Panc1 (cell line): ENCODE measurements at regions not wholly inside any gene's neighbourhood (a gene's known extent, or its start where the extent isn't known, plus 50 kb on each side); places are given as distances from the start of the nearest gene placed in this dataset.

ENCODE experiments used
- ATAC-seq: fragments of 200-7000 bp; cut with Tn5 transposase; 2 replicates; pipeline ENCODE4 v1.9.1; 2020; ENCODE audit warnings: mild to moderate bottlenecking, moderate library complexity
- BruUV-seq: library from RNA; stranded (reverse); fragments of 400-500 nt; replicated peaks from 2 replicates; lab custom pipeline; 2021; lab: Mats Ljungman, UMichigan
- CTCF ChIA-PET: fragments of 300-600 bp; sonication (Branson Sonifier 250); formaldehyde crosslinking; loops from one replicate; lab custom pipeline; 2022; ENCODE audit warnings: antibody characterized with exemption; lab: Charles Lee
- POLR2A ChIA-PET: fragments of 300-600 bp; sonication (Branson Sonifier 250); formaldehyde crosslinking; loops from one replicate; lab custom pipeline; 2022; ENCODE audit warnings: antibody characterized with exemption; lab: Charles Lee
- DNase-seq: peaks from one replicate; pipeline ENCODE4 v3.0.0-alpha.2; 2010; ENCODE audit warnings: low read depth, low spot score
- H3K27ac ChIP-seq: 2 replicates; pipeline ENCODE4 v1.5.1; 2011; ENCODE audit warnings: mild to moderate bottlenecking, low read length, inconsistent platforms
- H3K27me3 ChIP-seq: fragments of 200-500 bp; sonication (Bioruptor generic); 2 replicates; pipeline ENCODE4 v1.6.0; 2014; ENCODE audit warnings: low read length, inconsistent platforms; ENCODE audit not compliant: control insufficient read depth, insufficient read depth
- H3K36me3 ChIP-seq: fragments of 200-500 bp; sonication (Bioruptor generic); 2 replicates; pipeline ENCODE4 v1.5.1; 2014; ENCODE audit warnings: inconsistent platforms, mild to moderate bottlenecking, low read length, moderate library complexity; ENCODE audit not compliant: control insufficient read depth, insufficient read depth
- H3K4me1 ChIP-seq: 2 replicates; pipeline ENCODE4 v1.5.1; 2011; ENCODE audit warnings: inconsistent platforms, mild to moderate bottlenecking, low read length, moderate library complexity; ENCODE audit not compliant: control insufficient read depth, insufficient read depth
- H3K4me3 ChIP-seq, 2 experiments: 2 replicates each; pipeline ENCODE4 v1.5.1; 2011 to 2012; ENCODE audit warnings: low read depth in 2 of 2, low read length in 2 of 2, mild to moderate bottlenecking in 2 of 2, inconsistent platforms in 1 of 2, moderate library complexity in 1 of 2
- H3K9me3 ChIP-seq: fragments of 200-500 bp; sonication (Bioruptor generic); 2 replicates; pipeline ENCODE4 v1.5.1; 2014; ENCODE audit warnings: low read depth, mild to moderate bottlenecking, inconsistent platforms, low read length, moderate library complexity; ENCODE audit not compliant: control insufficient read depth, insufficient read depth
- CTCF ChIP-seq: fragments of 450-650 bp; IDR thresholded peaks from 2 replicates; pipeline ENCODE4 v1.5.1; 2017; ENCODE audit warnings: mild to moderate bottlenecking
- POLR2AphosphoS5 ChIP-seq: IDR thresholded peaks from 2 replicates; pipeline ENCODE4 v1.6.1; 2012; ENCODE audit warnings: mild to moderate bottlenecking, low read depth, low read length, moderate library complexity
- SIN3A ChIP-seq: IDR thresholded peaks from 2 replicates; pipeline ENCODE4 v1.6.1; 2012; ENCODE audit warnings: low read depth, mild to moderate bottlenecking, low read length, moderate library complexity, borderline replicate concordance; ENCODE audit not compliant: insufficient read depth
- TCF7L2 ChIP-seq: IDR thresholded peaks from 2 replicates; pipeline ENCODE4 v1.6.1; 2011; ENCODE audit warnings: mild to moderate bottlenecking, low read depth, low read length, inconsistent platforms
- in situ Hi-C: cut with HindIII; loops from 2 replicates; pipeline ENCODE4 v1.10.0; 2016; ENCODE audit warnings: low sequenced_read_pairs, low pct_unique_long_range_greater_than_20kb
- intact Hi-C: fragments of 100-400 bp; cut with micrococcal nuclease; formaldehyde crosslinking; loops from one replicate; pipeline ENCODE4 v1.10.0; 2022; ENCODE audit not compliant: unreplicated experiment
- TF ChIP-seq, protein P1 (sequence below), 2 experiments: IDR thresholded peaks; 2 replicates each; pipeline ENCODE4 v1.6.1; 2011 to 2012; ENCODE audit warnings: low read depth in 2 of 2, control low read depth in 1 of 2, low read length in 1 of 2, mild to moderate bottlenecking in 1 of 2, moderate library complexity in 1 of 2; ENCODE audit not compliant: insufficient read depth in 1 of 2

DNA sequence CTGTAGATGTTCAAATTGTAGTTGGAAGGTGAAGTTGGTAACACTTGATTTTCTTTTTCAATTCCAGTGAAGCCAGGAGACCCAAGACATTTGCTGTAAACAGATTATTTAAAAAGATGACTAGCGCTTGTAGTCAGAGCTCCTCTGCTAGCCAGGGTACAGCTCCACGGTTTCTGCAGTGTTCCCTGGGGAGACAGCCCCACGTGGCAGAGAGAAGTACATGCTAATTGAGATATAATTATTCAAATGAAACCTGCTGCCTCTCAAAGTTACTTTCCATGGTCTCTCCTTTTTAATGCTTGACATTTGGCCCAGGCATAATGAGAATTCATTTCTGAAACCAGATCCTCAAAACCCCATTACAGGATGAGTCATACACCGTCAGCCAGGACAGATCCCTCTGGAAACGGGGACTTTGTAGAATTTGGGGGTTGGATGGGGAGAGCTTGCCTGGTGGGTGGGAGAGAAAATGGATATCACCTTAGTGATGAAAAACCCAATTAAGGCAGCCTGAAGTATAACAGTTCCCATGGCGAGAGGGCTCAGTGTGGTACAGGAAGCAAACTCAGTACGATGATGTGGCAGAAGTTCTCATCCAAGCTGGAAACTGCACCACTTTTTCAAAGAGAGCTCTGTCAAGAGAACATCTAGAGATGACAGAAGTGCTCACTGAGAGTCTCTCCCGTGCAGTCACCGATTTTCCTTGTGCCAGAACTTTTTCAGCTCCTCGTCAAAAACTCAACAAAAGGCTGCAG lies 637.7 kb upstream of the TMEM132C start:
- DNase-seq = no peak
- Histone ChIP-seq H3K27ac (no peak overlapping the region), H3K4me3 (no peak overlapping the region), H3K4me1 (no peaks in the 10 kb centered on the region), H3K27me3 (no peaks in the 10 kb centered on the region), H3K36me3 (no peaks in the 10 kb centered on the region), H3K9me3 (no peaks in the 10 kb centered on the region)
- intact Hi-C loops = no loop called here
- ChIA-PET POLR2A (no interaction called here), CTCF (no interaction called here)
- ATAC-seq = no peak
- in situ Hi-C loops = no loop called here
- no TSS peak for BruUV-seq
- TF ChIP-seq SIN3A = no peak

GRCh38 chr12:127632461-127632860 lies 634.5 kb upstream of the TMEM132C start:
- TF ChIP-seq CTCF (no peak), TCF7L2 (no peak), SIN3A (no peak), POLR2AphosphoS5 (no peak)
- TF ChIP-seq, protein P1, sequence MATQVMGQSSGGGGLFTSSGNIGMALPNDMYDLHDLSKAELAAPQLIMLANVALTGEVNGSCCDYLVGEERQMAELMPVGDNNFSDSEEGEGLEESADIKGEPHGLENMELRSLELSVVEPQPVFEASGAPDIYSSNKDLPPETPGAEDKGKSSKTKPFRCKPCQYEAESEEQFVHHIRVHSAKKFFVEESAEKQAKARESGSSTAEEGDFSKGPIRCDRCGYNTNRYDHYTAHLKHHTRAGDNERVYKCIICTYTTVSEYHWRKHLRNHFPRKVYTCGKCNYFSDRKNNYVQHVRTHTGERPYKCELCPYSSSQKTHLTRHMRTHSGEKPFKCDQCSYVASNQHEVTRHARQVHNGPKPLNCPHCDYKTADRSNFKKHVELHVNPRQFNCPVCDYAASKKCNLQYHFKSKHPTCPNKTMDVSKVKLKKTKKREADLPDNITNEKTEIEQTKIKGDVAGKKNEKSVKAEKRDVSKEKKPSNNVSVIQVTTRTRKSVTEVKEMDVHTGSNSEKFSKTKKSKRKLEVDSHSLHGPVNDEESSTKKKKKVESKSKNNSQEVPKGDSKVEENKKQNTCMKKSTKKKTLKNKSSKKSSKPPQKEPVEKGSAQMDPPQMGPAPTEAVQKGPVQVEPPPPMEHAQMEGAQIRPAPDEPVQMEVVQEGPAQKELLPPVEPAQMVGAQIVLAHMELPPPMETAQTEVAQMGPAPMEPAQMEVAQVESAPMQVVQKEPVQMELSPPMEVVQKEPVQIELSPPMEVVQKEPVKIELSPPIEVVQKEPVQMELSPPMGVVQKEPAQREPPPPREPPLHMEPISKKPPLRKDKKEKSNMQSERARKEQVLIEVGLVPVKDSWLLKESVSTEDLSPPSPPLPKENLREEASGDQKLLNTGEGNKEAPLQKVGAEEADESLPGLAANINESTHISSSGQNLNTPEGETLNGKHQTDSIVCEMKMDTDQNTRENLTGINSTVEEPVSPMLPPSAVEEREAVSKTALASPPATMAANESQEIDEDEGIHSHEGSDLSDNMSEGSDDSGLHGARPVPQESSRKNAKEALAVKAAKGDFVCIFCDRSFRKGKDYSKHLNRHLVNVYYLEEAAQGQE (IDR thresholded peaks at IDR 0.05; ENCODE audit: insufficient read depth in 1 of 2, low read depth in 2 of 2, low read length in 1 of 2) = no peak
- Histone ChIP-seq H3K9me3 (no peaks in the 10 kb centered on the region), H3K27ac (no peak overlapping the region), H3K27me3 (no peaks in the 10 kb centered on the region), H3K4me1 (no peaks in the 10 kb centered on the region), H3K4me3 (no peak overlapping the region), H3K36me3 (no peaks in the 10 kb centered on the region)
- in situ Hi-C loops (no loop called here), intact Hi-C loops (no loop called here)
- ChIA-PET POLR2A (no interaction called here), CTCF (no interaction called here)
- ATAC-seq (no peak), DNase-seq (no peak)
- BruUV-seq = no TSS peak

DNA sequence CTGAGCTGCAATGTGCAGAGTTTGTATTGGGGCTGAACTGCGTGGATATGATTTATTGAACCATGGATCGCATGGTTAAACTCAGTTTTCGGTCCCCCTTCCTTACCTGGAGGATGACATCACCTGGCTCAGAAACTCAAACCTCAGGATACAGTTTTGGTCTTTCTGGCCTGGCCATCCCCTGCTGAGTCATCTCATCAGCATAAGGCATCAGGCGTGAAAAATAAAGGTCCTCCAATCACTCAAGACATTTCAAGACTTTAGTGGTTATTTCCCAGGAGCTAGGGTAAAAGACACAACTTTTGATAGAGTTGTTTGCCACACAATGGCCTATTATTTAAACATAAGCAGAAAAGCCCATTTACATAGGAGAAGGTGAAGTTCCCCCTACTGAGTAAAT lies 631.1 kb upstream of the TMEM132C start:
- CTCF ChIA-PET = no interaction called here
- in situ Hi-C loops (no loop called here), intact Hi-C loops (no loop called here)
- H3K27me3 ChIP-seq = no peaks in the 10 kb centered on the region
- no peaks in the 10 kb centered on the region for H3K4me1 ChIP-seq
- BruUV-seq = no TSS peak
- ATAC-seq = no peak
- H3K4me3 ChIP-seq = no peak overlapping the region
- no peak overlapping the region for H3K27ac ChIP-seq
- no peaks in the 10 kb centered on the region for H3K36me3 ChIP-seq
- POLR2A ChIA-PET = no interaction called here
- TF ChIP-seq SIN3A (no peak), TCF7L2 (no peak), POLR2AphosphoS5 (no peak), CTCF (no peak)
- TF ChIP-seq, protein P1 (IDR thresholded peaks at IDR 0.05; ENCODE audit: insufficient read depth in 1 of 2, low read depth in 2 of 2, low read length in 1 of 2) = no peak
- H3K9me3 ChIP-seq = no peaks in the 10 kb centered on the region
- no peak for DNase-seq
